Upper lobe of left lung (tissue), 6 donors: ENCODE measurements at regions not wholly inside any gene's neighbourhood (a gene's known extent, or its start where the extent isn't known, plus 50 kb on each side); places are given as distances from the start of the nearest gene placed in this dataset.
"Not testable (repeated sequence)": the region's sequence is repeated elsewhere in the genome, so short reads cannot be mapped to it uniquely, and the experiment has no call there.

Source experiments
- ATAC-seq, 2 donors: fragments of 200-7000 bp; cut with Tn5 transposase; one replicate each; pipeline ENCODE4 v1.9.1; 2022; ENCODE audit warnings: mild to moderate bottlenecking in 2 of 2, moderate library complexity in 2 of 2; ENCODE audit not compliant: low FRiP score in 2 of 2
- DNase-seq, 2 donors: peaks; one replicate each; pipeline ENCODE4 v3.0.0-alpha.2; 2019 to 2020
- H3K27ac ChIP-seq, 4 donors: fragments of 200-600 bp; sonication (generic); one replicate each; pipeline ENCODE4 v1.5.1; 2016 to 2019
- H3K27me3 ChIP-seq, 4 donors: fragments of 200-600 bp; sonication (generic); one replicate each; pipeline ENCODE4 v1.5.1; 2017 to 2019
- H3K36me3 ChIP-seq, 4 donors: fragments of 200-600 bp; sonication (generic); one replicate each; pipeline ENCODE4 v1.5.1; 2016 to 2019
- H3K4me1 ChIP-seq, 4 donors: fragments of 200-600 bp; sonication (generic); one replicate each; pipeline ENCODE4 v1.5.1; 2018 to 2019
- H3K4me3 ChIP-seq, 4 donors: fragments of 200-600 bp; sonication (generic); one replicate each; pipeline ENCODE4 v1.5.1; 2017 to 2019; ENCODE audit warnings: mild to moderate bottlenecking in 2 of 4, moderate library complexity in 1 of 4
- H3K9me3 ChIP-seq, 4 donors: fragments of 200-600 bp; sonication (generic); one replicate each; pipeline ENCODE4 v1.5.1; 2018 to 2019
- EP300 ChIP-seq, 4 donors: sonication (generic); formaldehyde crosslinking; IDR thresholded peaks; one replicate each; pipeline ENCODE4 v1.5.1; 2017; ENCODE audit warnings: antibody characterized with exemption in 4 of 4, control low read depth in 2 of 4
- POLR2A ChIP-seq, 4 donors: fragments of 450-650 bp; IDR thresholded peaks; one replicate each; pipeline ENCODE4 v1.5.1; 2016 to 2017; ENCODE audit warnings: antibody characterized with exemption in 4 of 4, mild to moderate bottlenecking in 2 of 4
- POLR2AphosphoS5 ChIP-seq, 2 donors: sonication (generic); formaldehyde crosslinking; IDR thresholded peaks; one replicate each; pipeline ENCODE4 v1.5.1; 2017; ENCODE audit warnings: antibody characterized with exemption in 2 of 2
- WGBS, 2 donors: methylation state at CpG; one replicate each; pipeline ENCODE4 v1.1.5; 2017 to 2018; 5-methylcytosine and 5-hydroxymethylcytosine counted together
- TF ChIP-seq, protein P1 (sequence below), 6 experiments: fragments of 450-650 bp in 4 of 6; fragments of 200-600 bp in 2 of 6; sonication (generic) in 2 of 6; IDR thresholded peaks; one replicate each; pipeline ENCODE4 v1.5.1; 2016 to 2019; ENCODE audit warnings: antibody characterized with exemption in 6 of 6
- donor health status: DM: no; HTN: no; CAD: no; lungs with moderate emphysema.
- donor health status: DM: no; HTN: yes; CAD: no; lungs with severe emphysema.

DNA sequence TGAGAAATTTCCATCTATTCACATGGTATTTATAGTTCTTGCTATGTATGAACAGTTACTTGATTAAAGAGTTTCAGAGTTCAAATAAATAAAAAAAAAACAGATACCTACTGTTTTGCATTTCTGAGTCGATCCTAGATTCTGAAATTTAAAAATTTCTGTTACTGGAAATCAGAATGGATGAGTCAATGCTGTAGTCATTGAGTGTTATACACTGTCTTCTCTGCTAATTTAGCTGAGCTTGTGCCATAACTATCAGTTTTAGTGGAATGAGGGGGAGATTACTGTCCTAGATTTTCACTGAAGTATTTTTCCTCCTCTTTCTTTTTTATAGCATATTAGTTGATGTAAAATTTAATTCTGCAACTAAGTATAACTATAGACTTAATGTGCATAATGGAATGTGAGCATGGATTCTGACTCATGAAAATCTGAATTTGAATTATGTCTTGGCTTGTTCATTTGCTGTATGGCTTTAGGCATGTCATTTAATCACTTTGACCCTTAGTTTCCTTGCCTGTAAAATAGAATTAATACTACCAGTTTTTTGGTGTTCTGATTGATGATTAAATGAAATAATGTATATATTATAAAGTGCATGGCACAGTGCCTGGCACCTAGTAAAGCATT, 581.5 kb upstream of the CHD1 start:
- not testable (repeated sequence) for H3K27ac ChIP-seq, ATAC-seq, H3K27me3 ChIP-seq, H3K36me3 ChIP-seq, DNase-seq, H3K4me1 ChIP-seq, H3K9me3 ChIP-seq, H3K4me3 ChIP-seq
- 71 to 77% methylated on average over 1 of the region's 1 CpG for WGBS, 2 donors

DNA sequence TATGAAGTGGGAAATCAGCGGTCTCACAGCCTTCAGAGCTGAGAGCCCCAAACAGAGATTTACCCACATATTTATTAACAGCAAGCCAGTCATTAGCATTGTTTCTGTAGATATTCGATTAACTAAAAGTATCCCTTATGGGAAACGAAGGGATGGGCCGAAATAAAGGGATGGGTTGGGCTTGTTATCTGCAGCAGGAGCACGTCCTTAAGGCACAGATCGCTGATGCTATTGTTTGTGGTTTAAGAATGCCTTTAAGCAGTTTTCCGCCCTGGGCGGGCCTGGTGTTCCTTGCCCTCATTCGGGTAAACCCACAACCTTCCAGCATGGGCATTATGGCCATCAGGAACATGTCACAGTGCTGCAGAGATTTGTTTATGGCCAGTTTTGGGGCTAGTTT, 580.3 kb upstream of the CHD1 start:
- not testable (repeated sequence) for H3K27me3 ChIP-seq, DNase-seq, H3K9me3 ChIP-seq, H3K36me3 ChIP-seq, H3K4me3 ChIP-seq, H3K27ac ChIP-seq, H3K4me1 ChIP-seq, ATAC-seq
- WGBS, 2 donors, result 79 to 86% methylated on average over 9 of the region's 9 CpGs

DNA sequence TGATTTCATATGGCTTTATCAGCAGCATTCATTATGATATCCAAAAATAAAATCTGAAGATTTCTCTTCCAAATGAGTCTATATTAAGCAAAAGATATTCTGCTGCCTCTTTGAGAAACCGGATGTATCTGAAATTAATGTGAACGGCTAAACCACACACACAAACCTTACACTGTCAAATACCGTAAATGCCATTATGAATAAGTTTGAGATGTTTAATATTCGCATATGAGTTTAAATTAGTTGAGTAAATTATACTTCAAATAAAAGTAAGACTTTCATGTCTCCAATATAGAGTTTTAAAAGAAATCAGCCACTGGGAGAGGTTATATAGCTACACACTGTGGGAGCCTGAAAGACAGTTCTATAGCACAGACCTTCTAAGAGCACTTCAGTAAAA, 566.6 kb upstream of the CHD1 start:
- H3K4me3 ChIP-seq, H3K9me3 ChIP-seq, DNase-seq, ATAC-seq, H3K27ac ChIP-seq, H3K36me3 ChIP-seq, H3K27me3 ChIP-seq, H3K4me1 ChIP-seq: not testable (repeated sequence)
- 76 to 87% methylated on average over 4 of the region's 4 CpGs for WGBS, 2 donors

DNA sequence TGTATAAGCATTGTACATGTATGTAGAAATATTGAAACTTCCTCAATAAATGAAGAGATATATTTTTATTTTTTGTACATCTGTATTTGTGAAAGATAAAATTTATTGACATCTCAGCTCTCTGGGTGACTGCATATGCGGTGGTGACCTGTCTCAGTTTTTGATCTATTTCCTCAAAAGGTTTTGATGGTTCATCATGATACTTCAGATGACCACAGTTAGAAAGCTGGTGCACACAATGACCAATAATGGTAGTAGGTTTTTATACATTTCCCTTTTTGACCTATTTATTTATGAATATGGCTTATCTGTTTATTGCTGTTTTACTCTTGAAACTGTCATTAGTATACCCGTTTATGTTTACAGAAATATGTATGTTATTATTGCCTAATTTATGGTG, 549.6 kb upstream of the CHD1 start:
- 86 to 88% methylated on average over 2 of the region's 2 CpGs for WGBS, 2 donors
- H3K4me1 ChIP-seq, ATAC-seq, H3K9me3 ChIP-seq, H3K36me3 ChIP-seq, DNase-seq, H3K27me3 ChIP-seq, H3K4me3 ChIP-seq, H3K27ac ChIP-seq: not testable (repeated sequence)

DNA sequence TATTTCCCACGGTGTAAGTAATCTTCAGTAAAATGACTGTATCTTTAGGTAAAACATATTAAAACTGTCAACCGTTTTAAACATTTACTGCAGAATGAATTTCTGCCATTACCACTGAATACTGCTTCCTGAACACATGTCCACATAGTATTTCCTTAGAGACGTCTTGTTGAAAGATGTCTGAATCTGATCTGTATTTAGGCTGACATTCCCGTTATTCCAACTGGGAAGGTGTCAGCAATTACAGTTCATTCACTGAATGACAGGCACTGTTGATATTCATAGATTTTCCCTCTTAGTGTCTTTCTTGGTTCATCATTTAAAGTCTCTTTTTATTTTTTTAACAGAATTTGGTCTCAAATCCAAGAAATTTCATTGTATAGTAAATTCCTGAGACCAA, 544.5 kb upstream of the CHD1 start:
- H3K9me3 ChIP-seq, H3K4me3 ChIP-seq, H3K27ac ChIP-seq, H3K4me1 ChIP-seq, ATAC-seq, H3K27me3 ChIP-seq, H3K36me3 ChIP-seq, DNase-seq: not testable (repeated sequence)
- 59 to 63% methylated on average over 4 of the region's 4 CpGs for WGBS, 2 donors

DNA sequence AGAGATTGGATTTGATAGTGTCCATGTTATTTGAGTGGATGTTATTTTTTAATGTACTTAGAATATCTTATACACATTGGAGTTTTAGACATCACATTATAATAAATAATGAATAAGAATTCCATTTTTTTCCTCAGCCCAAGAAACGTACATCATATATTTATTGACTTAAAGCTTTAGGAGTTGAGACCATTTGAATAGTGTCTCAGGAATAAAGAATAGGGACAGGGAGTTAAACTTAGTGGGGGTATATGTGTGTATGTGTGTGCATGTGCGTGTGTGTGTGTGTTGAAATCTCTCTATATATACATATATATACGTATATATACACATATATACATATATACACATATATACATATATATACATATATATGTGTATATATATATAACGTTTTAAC, 542.9 kb upstream of the CHD1 start:
- not testable (repeated sequence) for H3K4me3 ChIP-seq, ATAC-seq, DNase-seq, H3K27ac ChIP-seq, H3K27me3 ChIP-seq, H3K4me1 ChIP-seq, H3K9me3 ChIP-seq, H3K36me3 ChIP-seq
- WGBS, 2 donors, result 66 to 72% methylated on average over 4 of the region's 4 CpGs

DNA sequence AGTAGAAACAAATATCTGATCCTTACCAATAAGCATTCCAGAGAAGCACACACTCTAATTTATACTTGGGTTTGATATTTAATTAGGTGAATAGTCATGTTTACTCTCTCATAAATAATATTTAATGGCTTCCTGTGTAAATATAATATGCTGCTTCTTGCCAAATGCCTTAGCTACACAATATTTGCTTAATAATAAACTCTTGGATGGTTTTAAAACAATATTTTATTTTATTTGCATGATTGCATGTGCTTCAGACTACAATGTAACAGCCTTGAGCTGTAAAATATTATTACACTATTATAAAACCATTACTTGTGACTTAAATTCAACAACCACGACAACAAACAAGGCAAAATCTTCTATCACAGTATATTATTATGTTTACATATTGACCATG, 542.4 kb upstream of the CHD1 start:
- ATAC-seq, H3K4me1 ChIP-seq, H3K27me3 ChIP-seq, H3K9me3 ChIP-seq, DNase-seq, H3K27ac ChIP-seq, H3K4me3 ChIP-seq, H3K36me3 ChIP-seq: not testable (repeated sequence)
- 62 to 79% methylated on average over 1 of the region's 1 CpG for WGBS, 2 donors

DNA sequence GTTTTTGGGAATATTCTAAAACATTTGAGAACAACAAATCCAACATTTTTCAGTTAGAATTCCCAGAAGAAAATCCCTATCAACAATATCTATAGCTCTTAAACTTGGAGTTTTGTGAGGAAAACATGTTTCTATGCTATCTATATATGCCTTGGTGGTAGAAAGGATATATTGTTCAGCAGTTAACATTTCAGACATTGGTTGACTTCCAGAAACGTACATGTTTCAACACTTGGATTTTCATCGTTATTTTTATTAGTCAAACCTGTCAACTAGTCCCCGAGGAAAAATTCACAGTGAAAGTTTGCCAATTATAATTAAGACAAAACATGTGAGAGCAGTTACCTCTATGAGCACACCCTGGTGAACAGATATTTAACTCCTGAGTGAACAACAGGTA, 541.8 kb upstream of the CHD1 start:
- WGBS, 2 donors, result 46 to 66% methylated on average over 3 of the region's 3 CpGs

DNA sequence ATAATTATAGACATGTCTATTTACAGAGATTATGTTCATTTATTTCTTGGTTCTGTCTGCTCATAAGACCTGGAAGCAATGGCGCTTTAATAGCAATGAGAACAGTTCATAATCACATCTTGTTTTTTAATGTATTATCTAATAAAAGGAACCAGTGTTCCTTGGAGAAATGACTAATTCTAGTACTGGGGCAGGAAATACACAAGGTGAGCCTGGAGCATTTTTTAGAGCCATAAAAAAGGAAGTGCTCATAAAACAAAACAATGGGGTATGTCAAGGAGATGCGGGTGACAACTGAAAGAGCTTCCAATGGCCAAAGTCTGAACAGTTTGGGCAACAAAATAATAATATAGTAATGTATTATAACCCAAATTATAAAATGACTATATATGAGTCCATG, 531.9 kb upstream of the CHD1 start:
- Histone ChIP-seq H3K27ac (no peak overlapping the region), H3K4me3 (no peak overlapping the region), H3K4me1 (no peaks in the 10 kb centered on the region), H3K27me3 (no peaks in the 10 kb centered on the region), H3K9me3 (no peaks in the 10 kb centered on the region), H3K36me3 (no peaks in the 10 kb centered on the region)
- no peak for ATAC-seq
- no peak for DNase-seq
- WGBS, 2 donors, result 62 to 72% methylated on average over 2 of the region's 2 CpGs
- TF ChIP-seq, protein P1, sequence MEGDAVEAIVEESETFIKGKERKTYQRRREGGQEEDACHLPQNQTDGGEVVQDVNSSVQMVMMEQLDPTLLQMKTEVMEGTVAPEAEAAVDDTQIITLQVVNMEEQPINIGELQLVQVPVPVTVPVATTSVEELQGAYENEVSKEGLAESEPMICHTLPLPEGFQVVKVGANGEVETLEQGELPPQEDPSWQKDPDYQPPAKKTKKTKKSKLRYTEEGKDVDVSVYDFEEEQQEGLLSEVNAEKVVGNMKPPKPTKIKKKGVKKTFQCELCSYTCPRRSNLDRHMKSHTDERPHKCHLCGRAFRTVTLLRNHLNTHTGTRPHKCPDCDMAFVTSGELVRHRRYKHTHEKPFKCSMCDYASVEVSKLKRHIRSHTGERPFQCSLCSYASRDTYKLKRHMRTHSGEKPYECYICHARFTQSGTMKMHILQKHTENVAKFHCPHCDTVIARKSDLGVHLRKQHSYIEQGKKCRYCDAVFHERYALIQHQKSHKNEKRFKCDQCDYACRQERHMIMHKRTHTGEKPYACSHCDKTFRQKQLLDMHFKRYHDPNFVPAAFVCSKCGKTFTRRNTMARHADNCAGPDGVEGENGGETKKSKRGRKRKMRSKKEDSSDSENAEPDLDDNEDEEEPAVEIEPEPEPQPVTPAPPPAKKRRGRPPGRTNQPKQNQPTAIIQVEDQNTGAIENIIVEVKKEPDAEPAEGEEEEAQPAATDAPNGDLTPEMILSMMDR (IDR thresholded peaks at IDR 0.05), result no peak
- TF ChIP-seq EP300 (IDR thresholded peaks at IDR 0.05) (no peak), POLR2AphosphoS5 (IDR thresholded peaks at IDR 0.05) (no peak), POLR2A (IDR thresholded peaks at IDR 0.05) (no peak)

More for the DNA sequence above, 541.8 kb upstream of the CHD1 start:
- H3K27ac ChIP-seq, ATAC-seq, H3K36me3 ChIP-seq, H3K27me3 ChIP-seq, H3K4me1 ChIP-seq, H3K4me3 ChIP-seq, H3K9me3 ChIP-seq, DNase-seq: not testable (repeated sequence)
